ENCODE measurements at regions not wholly inside any gene's neighbourhood (a gene's known extent, or its start where the extent isn't known, plus 50 kb on each side); places are given as distances from the start of the nearest gene placed in this dataset.

GRCh38 chr6:104226790-104227446 lies 632.8 kb downstream of the HACE1 start:
- TF ChIP-seq POLR2A (IDR thresholded peaks at IDR 0.05; ENCODE audit: low read length) (no peak), GATA1 (IDR thresholded peaks at IDR 0.05; ENCODE audit: low read depth, low read length) (no peak)
